ENCODE measurements at regions not wholly inside any gene's neighbourhood (a gene's known extent, or its start where the extent isn't known, plus 50 kb on each side); places are given as distances from the start of the nearest gene placed in this dataset.

GRCh38 chr10:4267086-4267773, 482.2 kb upstream of the KLF6 start:
- H3K36me3 Mint-ChIP-seq: no peaks in the 10 kb centered on the region
- CTCF ChIA-PET: interaction anchor here (1.5 kb wide), 1 partner anchor 15 kb away, joined by 3 read pairs; no protein-coding TSS in a partner anchor
- H3K4me3 Mint-ChIP-seq: no peak overlapping the region
- H3K27me3 Mint-ChIP-seq: peaks cover 2% of the 10 kb centered on the region
- H3K9me3 Mint-ChIP-seq (ENCODE audit: low read depth): no peaks in the 10 kb centered on the region
- no peak for DNase-seq
- H3K27ac Mint-ChIP-seq: no peak overlapping the region
- ATAC-seq: no peak
- H3K4me1 Mint-ChIP-seq: peaks cover 6% of the 10 kb centered on the region

- ATAC-seq (no peak), DNase-seq (no peak)
- Mint-ChIP-seq H3K9me3 (ENCODE audit: low read depth) (no peaks in the 10 kb centered on the region), H3K4me3 (no peak overlapping the region), H3K36me3 (no peaks in the 10 kb centered on the region), H3K27ac (no peak overlapping the region), H3K27me3 (peaks cover 2% of the 10 kb centered on the region), H3K4me1 (peaks cover 6% of the 10 kb centered on the region)
- CTCF ChIA-PET: interaction anchor here (1.5 kb wide), 1 partner anchor 14 kb away, joined by 3 read pairs; no protein-coding TSS in a partner anchor
Observed at GRCh38 chr10:4266416-4267085, 481.5 kb upstream of the KLF6 start.

- ATAC-seq: no peak
- Mint-ChIP-seq H3K4me1 (peaks cover 6% of the 10 kb centered on the region), H3K9me3 (ENCODE audit: low read depth) (no peaks in the 10 kb centered on the region), H3K36me3 (no peaks in the 10 kb centered on the region), H3K4me3 (no peak overlapping the region), H3K27me3 (peaks cover 1% of the 10 kb centered on the region), H3K27ac (no peak overlapping the region)
- no peak for DNase-seq
- CTCF ChIA-PET: interaction anchor here (1.5 kb wide), 1 partner anchor 13 kb away, joined by 3 read pairs; no protein-coding TSS in a partner anchor
Observed at GRCh38 chr10:4265964-4266363, 481.0 kb upstream of the KLF6 start.

- CTCF ChIA-PET: no interaction called here
- H3K9me3 Mint-ChIP-seq (ENCODE audit: low read depth): no peaks in the 10 kb centered on the region
- ATAC-seq (no peak), DNase-seq (no peak)
- H3K27me3 Mint-ChIP-seq: no peaks in the 10 kb centered on the region
- no peaks in the 10 kb centered on the region for H3K36me3 Mint-ChIP-seq
- no peak overlapping the region for H3K4me3 Mint-ChIP-seq
- H3K4me1 Mint-ChIP-seq: peaks cover 3% of the 10 kb centered on the region
- no peak overlapping the region for H3K27ac Mint-ChIP-seq
Observed at GRCh38 chr10:4264209-4264865, 479.3 kb upstream of the KLF6 start.

- DNase-seq: no peak
- H3K9me3 Mint-ChIP-seq (ENCODE audit: low read depth): no peaks in the 10 kb centered on the region
- CTCF ChIA-PET: no interaction called here
- H3K27ac Mint-ChIP-seq: no peak overlapping the region
- peaks cover 3% of the 10 kb centered on the region for H3K4me1 Mint-ChIP-seq
- no peak overlapping the region for H3K4me3 Mint-ChIP-seq
- ATAC-seq: no peak
- no peaks in the 10 kb centered on the region for H3K36me3 Mint-ChIP-seq
- no peaks in the 10 kb centered on the region for H3K27me3 Mint-ChIP-seq
Observed at GRCh38 chr10:4263601-4263921, 478.6 kb upstream of the KLF6 start.

GRCh38 chr10:4262870-4263600, 478.0 kb upstream of the KLF6 start:
- Mint-ChIP-seq H3K27ac (no peak overlapping the region), H3K27me3 (no peaks in the 10 kb centered on the region), H3K4me3 (no peak overlapping the region), H3K36me3 (no peaks in the 10 kb centered on the region), H3K4me1 (peaks cover 5% of the 10 kb centered on the region), H3K9me3 (ENCODE audit: low read depth) (no peaks in the 10 kb centered on the region)
- CTCF ChIA-PET: no interaction called here
- no peak for ATAC-seq
- no peak for DNase-seq

- Mint-ChIP-seq H3K36me3 (no peaks in the 10 kb centered on the region), H3K4me1 (peaks cover 6% of the 10 kb centered on the region)
Observed at GRCh38 chr10:4262449-4262848, 477.4 kb upstream of the KLF6 start.

GRCh38 chr10:4260483-4261124, 475.6 kb upstream of the KLF6 start:
- CTCF ChIA-PET: no interaction called here
- H3K4me1 Mint-ChIP-seq: peaks cover 5% of the 10 kb centered on the region
- ATAC-seq: no peak

More at GRCh38 chr10:4262449-4262848, 477.4 kb upstream of the KLF6 start:
- Mint-ChIP-seq H3K9me3 (ENCODE audit: low read depth) (no peaks in the 10 kb centered on the region), H3K27ac (no peak overlapping the region), H3K27me3 (no peaks in the 10 kb centered on the region), H3K4me3 (no peak overlapping the region)
- DNase-seq (no peak), ATAC-seq (no peak)
- CTCF ChIA-PET: no interaction called here

GRCh38 chr10:4257939-4258465, 473.0 kb upstream of the KLF6 start:
- CTCF ChIA-PET: no interaction called here
- no peak overlapping the region for H3K4me3 Mint-ChIP-seq
- DNase-seq (no peak), ATAC-seq (no peak)
- no peaks in the 10 kb centered on the region for H3K27me3 Mint-ChIP-seq
- peaks cover 3% of the 10 kb centered on the region for H3K9me3 Mint-ChIP-seq (ENCODE audit: low read depth)
- peaks cover 5% of the 10 kb centered on the region for H3K4me1 Mint-ChIP-seq
- H3K36me3 Mint-ChIP-seq: no peaks in the 10 kb centered on the region
- no peak overlapping the region for H3K27ac Mint-ChIP-seq

More at GRCh38 chr10:4260483-4261124, 475.6 kb upstream of the KLF6 start:
- H3K9me3 Mint-ChIP-seq (ENCODE audit: low read depth): no peaks in the 10 kb centered on the region
- no peaks in the 10 kb centered on the region for H3K27me3 Mint-ChIP-seq
- DNase-seq: no peak
- no peak overlapping the region for H3K4me3 Mint-ChIP-seq
- H3K27ac Mint-ChIP-seq: no peak overlapping the region
- H3K36me3 Mint-ChIP-seq: no peaks in the 10 kb centered on the region

- H3K27me3 Mint-ChIP-seq: no peaks in the 10 kb centered on the region
- no peak for DNase-seq
- no peaks in the 10 kb centered on the region for H3K36me3 Mint-ChIP-seq
- CTCF ChIA-PET: no interaction called here
- H3K27ac Mint-ChIP-seq: no peak overlapping the region
- H3K9me3 Mint-ChIP-seq (ENCODE audit: low read depth): peaks cover 3% of the 10 kb centered on the region
- H3K4me3 Mint-ChIP-seq: no peak overlapping the region
- H3K4me1 Mint-ChIP-seq: peaks cover 5% of the 10 kb centered on the region
- no peak for ATAC-seq
Observed at GRCh38 chr10:4256971-4257370, 472.0 kb upstream of the KLF6 start.

GRCh38 chr10:4255751-4256150, 470.7 kb upstream of the KLF6 start:
- H3K4me3 Mint-ChIP-seq: no peak overlapping the region
- H3K4me1 Mint-ChIP-seq: peaks cover 5% of the 10 kb centered on the region
- CTCF ChIA-PET: no interaction called here
- H3K36me3 Mint-ChIP-seq: no peaks in the 10 kb centered on the region
- no peak for ATAC-seq
- no peaks in the 10 kb centered on the region for H3K27me3 Mint-ChIP-seq
- no peak overlapping the region for H3K27ac Mint-ChIP-seq
- peaks cover 3% of the 10 kb centered on the region for H3K9me3 Mint-ChIP-seq (ENCODE audit: low read depth)
- no peak for DNase-seq

GRCh38 chr10:4254101-4254994, 469.3 kb upstream of the KLF6 start:
- H3K4me3 Mint-ChIP-seq: no peak overlapping the region
- peaks cover 3% of the 10 kb centered on the region for H3K9me3 Mint-ChIP-seq (ENCODE audit: low read depth)

More at GRCh38 chr10:4254101-4254994, 469.3 kb upstream of the KLF6 start:
- no peak overlapping the region for H3K27ac Mint-ChIP-seq
- CTCF ChIA-PET: interaction anchor here (0.7 kb wide), 1 partner anchor 8 kb away, joined by 3 read pairs; no protein-coding TSS in a partner anchor
- DNase-seq (no peak), ATAC-seq (no peak)
- no peaks in the 10 kb centered on the region for H3K36me3 Mint-ChIP-seq
- H3K27me3 Mint-ChIP-seq: no peaks in the 10 kb centered on the region
- peaks cover 4% of the 10 kb centered on the region for H3K4me1 Mint-ChIP-seq
